ENCODE measurements at regions not wholly inside any gene's neighbourhood (a gene's known extent, or its start where the extent isn't known, plus 50 kb on each side); places are given as distances from the start of the nearest gene placed in this dataset.

- TF ChIP-seq TAF1 (conservative IDR thresholded peaks at IDR 0.05) (no peak), CTCF (IDR thresholded peaks at IDR 0.05; ENCODE audit: low read depth, low read length, missing input control) (no peak), EGR1 (IDR thresholded peaks at IDR 0.05; ENCODE audit: low read depth in 2 of 2) (no peak), REST (IDR thresholded peaks at IDR 0.05) (no peak), SP1 (IDR thresholded peaks at IDR 0.05) (no peak), ZBTB33 (IDR thresholded peaks at IDR 0.05) (no peak), GABPA (IDR thresholded peaks at IDR 0.05 in 1 of 2, conservative IDR thresholded peaks at IDR 0.05 in 1 of 2) (no peak), RAD21 (IDR thresholded peaks at IDR 0.05) (no peak), RXRA (IDR thresholded peaks at IDR 0.05) (no peak), HNF4A (conservative IDR thresholded peaks at IDR 0.05) (no peak)
Observed at GRCh38 chr3:181302960-181303359, 313.4 kb upstream of the DNAJC19 start.
